GM23338 (cell line): ENCODE measurements at regions not wholly inside any gene's neighbourhood (a gene's known extent, or its start where the extent isn't known, plus 50 kb on each side); places are given as distances from the start of the nearest gene placed in this dataset.

Source experiments
- ATAC-seq: fragments of 200-7000 bp; cut with Tn5 transposase; 3 replicates; pipeline ENCODE4 v1.9.1; 2020
- DNase-seq: peaks from one replicate; pipeline ENCODE4 v3.0.0-alpha.2; 2015; ENCODE audit warnings: low spot score
- H2AFZ ChIP-seq: fragments of 200-600 bp; sonication (generic); 2 replicates; pipeline ENCODE4 v1.8.0; 2016; ENCODE audit warnings: antibody characterized with exemption, mild to moderate bottlenecking, moderate library complexity
- H3F3A ChIP-seq: fragments of 200-600 bp; sonication (generic); replicated peaks from 2 replicates; pipeline ENCODE4 v1.8.0; 2017; ENCODE audit warnings: antibody characterized with exemption, mixed run types, low read depth
- H3K27ac ChIP-seq: fragments of 200-600 bp; sonication (generic); 2 replicates; pipeline ENCODE4 v1.6.1; 2016; ENCODE audit warnings: low read depth
- H3K27me3 ChIP-seq: fragments of 200-600 bp; sonication (generic); 2 replicates; pipeline ENCODE4 v1.8.0; 2016; ENCODE audit warnings: mild to moderate bottlenecking, mixed run types, moderate library complexity; ENCODE audit not compliant: insufficient read depth
- H3K36me3 ChIP-seq: fragments of 200-600 bp; sonication (generic); 2 replicates; pipeline ENCODE4 v1.8.0; 2016; ENCODE audit warnings: mild to moderate bottlenecking; ENCODE audit not compliant: insufficient read depth
- H3K4me1 ChIP-seq: fragments of 200-600 bp; sonication (generic); 2 replicates; pipeline ENCODE4 v1.8.0; 2016; ENCODE audit warnings: mild to moderate bottlenecking, moderate library complexity; ENCODE audit not compliant: insufficient read depth
- H3K4me2 ChIP-seq: fragments of 200-600 bp; sonication (generic); 2 replicates; pipeline ENCODE4 v1.7.1; 2017; ENCODE audit warnings: mixed run types
- H3K4me3 ChIP-seq: fragments of 200-600 bp; sonication (generic); 2 replicates; pipeline ENCODE4 v1.6.1; 2016; ENCODE audit warnings: mixed run types
- H3K79me2 ChIP-seq: fragments of 200-600 bp; sonication (generic); replicated peaks from 2 replicates; pipeline ENCODE4 v1.8.0; 2017; ENCODE audit warnings: mild to moderate bottlenecking; ENCODE audit not compliant: insufficient read depth
- H3K9me2 ChIP-seq: fragments of 200-600 bp; sonication (generic); 2 replicates; pipeline ENCODE4 v1.8.0; 2017; ENCODE audit not compliant: insufficient read depth
- H4K20me1 ChIP-seq: fragments of 200-600 bp; sonication (generic); replicated peaks from 2 replicates; pipeline ENCODE4 v1.8.0; 2017; ENCODE audit warnings: mild to moderate bottlenecking; ENCODE audit not compliant: insufficient read depth
- H3K27ac Mint-ChIP-seq: 2 replicates; pipeline ENCODE4 v1.8.0; 2020; ENCODE audit warnings: inconsistent platforms, mild to moderate bottlenecking, moderate library complexity, mixed read lengths
- H3K27me3 Mint-ChIP-seq: 3 replicates; pipeline ENCODE4 v1.8.0; 2022; ENCODE audit warnings: low read depth, mild to moderate bottlenecking, moderate library complexity, mixed read lengths, inconsistent platforms; ENCODE audit not compliant: insufficient read depth, poor library complexity
- H3K36me3 Mint-ChIP-seq: 3 replicates; pipeline ENCODE4 v1.8.0; 2021; ENCODE audit warnings: low read depth, mild to moderate bottlenecking, inconsistent platforms, moderate library complexity, mixed read lengths
- H3K4me1 Mint-ChIP-seq: 3 replicates; pipeline ENCODE4 v1.8.0; 2020; ENCODE audit warnings: mild to moderate bottlenecking, inconsistent platforms, mixed read lengths
- H3K4me3 Mint-ChIP-seq: 3 replicates; pipeline ENCODE4 v1.8.0; 2021; ENCODE audit warnings: moderate library complexity, mild to moderate bottlenecking, inconsistent platforms, mixed read lengths
- H3K9me3 Mint-ChIP-seq: 3 replicates; pipeline ENCODE4 v1.8.0; 2020; ENCODE audit warnings: moderate library complexity, mild to moderate bottlenecking, inconsistent platforms, mixed read lengths
- CREB1 ChIP-seq: fragments of 250-450 bp; sonication (Bioruptor Pico); IDR thresholded peaks from 2 replicates; pipeline ENCODE4 v1.5.0; 2020; ENCODE audit warnings: low read depth, mild to moderate bottlenecking, moderate library complexity
- EZH2 ChIP-seq: fragments of 200-600 bp; sonication (generic); IDR thresholded peaks from one replicate; pipeline ENCODE4 v1.8.0; 2017; ENCODE audit warnings: antibody characterized with exemption, mild to moderate bottlenecking, low read depth; ENCODE audit not compliant: unreplicated experiment
- EZH2phosphoT487 ChIP-seq: fragments of 200-600 bp; sonication (generic); IDR thresholded peaks from one replicate; pipeline ENCODE4 v1.8.1; 2018; ENCODE audit warnings: antibody characterized with exemption; ENCODE audit not compliant: unreplicated experiment
- JUNB ChIP-seq: IDR thresholded peaks from one replicate; pipeline ENCODE4 v1.6.1; 2016; ENCODE audit warnings: antibody characterized with exemption; ENCODE audit not compliant: unreplicated experiment
- NANOG ChIP-seq: IDR thresholded peaks from 2 replicates; pipeline ENCODE4 v1.6.1; 2016; ENCODE audit warnings: antibody characterized with exemption, borderline replicate concordance
- POLR2AphosphoS5 ChIP-seq: IDR thresholded peaks from 2 replicates; pipeline ENCODE4 v1.6.1; 2016; ENCODE audit warnings: antibody characterized with exemption, low read depth
- REST ChIP-seq: IDR thresholded peaks from one replicate; pipeline ENCODE4 v1.6.1; 2018; ENCODE audit warnings: antibody characterized with exemption; ENCODE audit not compliant: unreplicated experiment
- STAT1 ChIP-seq: IDR thresholded peaks from one replicate; pipeline ENCODE4 v1.6.1; 2016; ENCODE audit warnings: antibody characterized with exemption; ENCODE audit not compliant: unreplicated experiment
- ZNF114 ChIP-seq: fragments of 250-450 bp; sonication (Bioruptor Pico); IDR thresholded peaks from 2 replicates; pipeline ENCODE4 v1.5.0; 2020; ENCODE audit warnings: mild to moderate bottlenecking, moderate library complexity
- ZNF331 ChIP-seq: fragments of 250-450 bp; sonication (Bioruptor Pico); IDR thresholded peaks from 2 replicates; pipeline ENCODE4 v1.5.0; 2020; ENCODE audit warnings: low read depth, mild to moderate bottlenecking, moderate library complexity
- ZNF462 ChIP-seq: fragments of 250-450 bp; sonication (Bioruptor Pico); IDR thresholded peaks from 2 replicates; pipeline ENCODE4 v1.5.0; 2020; ENCODE audit warnings: mild to moderate bottlenecking, moderate library complexity
- TF ChIP-seq, protein P1 (sequence below), 2 experiments: fragments of 200-600 bp in 1 of 2; sonication (generic) in 1 of 2; conservative IDR thresholded peaks; 2 replicates each; pipeline versions ENCODE4 v1.5.1 to v1.6.1; 2016 to 2017; ENCODE audit warnings: antibody characterized with exemption in 2 of 2, low read depth in 2 of 2, mild to moderate bottlenecking in 2 of 2, moderate library complexity in 1 of 2
- TF ChIP-seq, protein P2 (sequence below): IDR thresholded peaks from 2 replicates; pipeline ENCODE4 v1.6.1; 2016; ENCODE audit warnings: antibody characterized with exemption

- no peak overlapping the region for H3K27ac ChIP-seq
- no peak overlapping the region for H3K4me2 ChIP-seq
- H3K79me2 ChIP-seq = no peaks in the 10 kb centered on the region
- no peaks in the 10 kb centered on the region for H3F3A ChIP-seq
- H3K4me3 Mint-ChIP-seq = no peak overlapping the region
- H2AFZ ChIP-seq = no peak overlapping the region
- H3K9me3 Mint-ChIP-seq = no peaks in the 10 kb centered on the region
- no peaks in the 10 kb centered on the region for H3K27me3 ChIP-seq
- H3K36me3 ChIP-seq = no peaks in the 10 kb centered on the region
- H3K4me1 Mint-ChIP-seq = peaks cover 22% of the 10 kb centered on the region; the same call in 2 of the 3 replicates
- H3K9me2 ChIP-seq = no peaks in the 10 kb centered on the region
- peaks cover 10% of the 10 kb centered on the region for H3K4me1 ChIP-seq
- DNase-seq = no peak
- H3K27me3 Mint-ChIP-seq = no peaks in the 10 kb centered on the region
- ATAC-seq = no peak
- TF ChIP-seq ZNF462 (no peak), EZH2 (no peak), REST (no peak), JUNB (no peak), POLR2AphosphoS5 (no peak), EZH2phosphoT487 (no peak), NANOG (no peak), STAT1 (no peak), ZNF114 (CRISPR knock-in tag) (no peak), CREB1 (no peak), ZNF331 (CRISPR knock-in tag) (no peak)
- TF ChIP-seq, protein P1, sequence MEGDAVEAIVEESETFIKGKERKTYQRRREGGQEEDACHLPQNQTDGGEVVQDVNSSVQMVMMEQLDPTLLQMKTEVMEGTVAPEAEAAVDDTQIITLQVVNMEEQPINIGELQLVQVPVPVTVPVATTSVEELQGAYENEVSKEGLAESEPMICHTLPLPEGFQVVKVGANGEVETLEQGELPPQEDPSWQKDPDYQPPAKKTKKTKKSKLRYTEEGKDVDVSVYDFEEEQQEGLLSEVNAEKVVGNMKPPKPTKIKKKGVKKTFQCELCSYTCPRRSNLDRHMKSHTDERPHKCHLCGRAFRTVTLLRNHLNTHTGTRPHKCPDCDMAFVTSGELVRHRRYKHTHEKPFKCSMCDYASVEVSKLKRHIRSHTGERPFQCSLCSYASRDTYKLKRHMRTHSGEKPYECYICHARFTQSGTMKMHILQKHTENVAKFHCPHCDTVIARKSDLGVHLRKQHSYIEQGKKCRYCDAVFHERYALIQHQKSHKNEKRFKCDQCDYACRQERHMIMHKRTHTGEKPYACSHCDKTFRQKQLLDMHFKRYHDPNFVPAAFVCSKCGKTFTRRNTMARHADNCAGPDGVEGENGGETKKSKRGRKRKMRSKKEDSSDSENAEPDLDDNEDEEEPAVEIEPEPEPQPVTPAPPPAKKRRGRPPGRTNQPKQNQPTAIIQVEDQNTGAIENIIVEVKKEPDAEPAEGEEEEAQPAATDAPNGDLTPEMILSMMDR (conservative IDR thresholded peaks at IDR 0.05; ENCODE audit: low read depth in 2 of 2) = no peak
- TF ChIP-seq, protein P2, sequence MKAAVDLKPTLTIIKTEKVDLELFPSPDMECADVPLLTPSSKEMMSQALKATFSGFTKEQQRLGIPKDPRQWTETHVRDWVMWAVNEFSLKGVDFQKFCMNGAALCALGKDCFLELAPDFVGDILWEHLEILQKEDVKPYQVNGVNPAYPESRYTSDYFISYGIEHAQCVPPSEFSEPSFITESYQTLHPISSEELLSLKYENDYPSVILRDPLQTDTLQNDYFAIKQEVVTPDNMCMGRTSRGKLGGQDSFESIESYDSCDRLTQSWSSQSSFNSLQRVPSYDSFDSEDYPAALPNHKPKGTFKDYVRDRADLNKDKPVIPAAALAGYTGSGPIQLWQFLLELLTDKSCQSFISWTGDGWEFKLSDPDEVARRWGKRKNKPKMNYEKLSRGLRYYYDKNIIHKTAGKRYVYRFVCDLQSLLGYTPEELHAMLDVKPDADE = no peak
- H4K20me1 ChIP-seq = no peaks in the 10 kb centered on the region
- H3K27ac Mint-ChIP-seq = no peak overlapping the region
- no peaks in the 10 kb centered on the region for H3K36me3 Mint-ChIP-seq
- H3K4me3 ChIP-seq = no peak overlapping the region
Observed at GRCh38 chr1:82562448-82562847, 761.7 kb downstream of the ADGRL2 start.
